Erythroblast (primary cell): ENCODE measurements at regions not wholly inside any gene's neighbourhood (a gene's known extent, or its start where the extent isn't known, plus 50 kb on each side); places are given as distances from the start of the nearest gene placed in this dataset.

Source experiments
- GATA1 ChIP-seq: IDR thresholded peaks from 2 replicates; pipeline ENCODE4 v1.6.1; 2011; ENCODE audit warnings: low read depth, mild to moderate bottlenecking, control low read depth, low read length, moderate library complexity
- POLR2A ChIP-seq: IDR thresholded peaks from 2 replicates; pipeline ENCODE4 v1.6.1; 2011; ENCODE audit warnings: mild to moderate bottlenecking, low read length

- TF ChIP-seq POLR2A: no peak
- TF ChIP-seq GATA1: no peak
These were observed 128.8 kb upstream of the STXBP5 start for GRCh38 chr6:147075381-147075780.
